Muscle layer of colon (tissue), 2 donors: ENCODE measurements at regions not wholly inside any gene's neighbourhood (a gene's known extent, or its start where the extent isn't known, plus 50 kb on each side); places are given as distances from the start of the nearest gene placed in this dataset.

Experiments
- H3K27ac ChIP-seq: one replicate; pipeline ENCODE4 v1.7.0; 2013; ENCODE audit warnings: low read depth, mild to moderate bottlenecking, low read length, moderate library complexity
- H3K27me3 ChIP-seq, 2 donors: one replicate each; pipeline ENCODE4 v1.7.0; 2013; ENCODE audit warnings: low read length in 2 of 2, mild to moderate bottlenecking in 2 of 2; ENCODE audit not compliant: insufficient read depth in 2 of 2, control insufficient read depth in 1 of 2
- H3K36me3 ChIP-seq: one replicate; pipeline ENCODE4 v1.7.0; 2013; ENCODE audit warnings: mild to moderate bottlenecking, low read length; ENCODE audit not compliant: insufficient read depth
- H3K4me1 ChIP-seq: one replicate; pipeline ENCODE4 v1.7.0; 2013; ENCODE audit warnings: mild to moderate bottlenecking, low read length; ENCODE audit not compliant: insufficient read depth
- H3K4me3 ChIP-seq, 2 donors: one replicate each; pipeline ENCODE4 v1.7.0; 2013; ENCODE audit warnings: low read length in 2 of 2, low read depth in 1 of 2, mild to moderate bottlenecking in 1 of 2, moderate library complexity in 1 of 2
- H3K9ac ChIP-seq: one replicate; pipeline ENCODE4 v1.7.0; 2013; ENCODE audit warnings: low read length
- H3K9me3 ChIP-seq: one replicate; pipeline ENCODE4 v1.7.0; 2013; ENCODE audit warnings: mild to moderate bottlenecking, low read length
- donor health status: abdominal sarcoma.
- donor health status: Adenocarcinoma of cecum.

DNA sequence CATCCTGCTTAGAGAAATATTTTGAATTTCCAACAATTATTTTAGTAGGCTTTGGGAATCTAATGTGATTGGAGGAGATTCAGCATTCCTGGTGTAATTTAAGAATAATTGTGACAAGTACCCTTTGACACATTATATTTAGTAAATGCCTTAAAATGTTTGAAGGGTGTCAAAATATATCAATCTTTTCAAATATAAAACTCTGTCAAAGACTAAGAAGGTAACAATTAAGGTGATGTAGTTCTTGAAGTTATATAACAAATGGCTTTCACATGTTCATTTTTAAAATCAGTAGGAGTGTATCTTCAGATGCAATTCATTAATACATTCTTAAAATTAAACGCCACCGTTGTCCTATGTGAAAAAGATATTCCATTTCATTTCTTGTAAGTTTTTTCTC lies 1977.1 kb upstream of the CDH9 start:
- Histone ChIP-seq H3K9ac (no peak overlapping the region), H3K36me3 (no peaks in the 10 kb centered on the region), H3K4me1 (no peaks in the 10 kb centered on the region), H3K4me3 (no peak overlapping the region), H3K27ac (no peak overlapping the region), H3K9me3 (no peaks in the 10 kb centered on the region), H3K27me3 (no peaks in the 10 kb centered on the region)

DNA sequence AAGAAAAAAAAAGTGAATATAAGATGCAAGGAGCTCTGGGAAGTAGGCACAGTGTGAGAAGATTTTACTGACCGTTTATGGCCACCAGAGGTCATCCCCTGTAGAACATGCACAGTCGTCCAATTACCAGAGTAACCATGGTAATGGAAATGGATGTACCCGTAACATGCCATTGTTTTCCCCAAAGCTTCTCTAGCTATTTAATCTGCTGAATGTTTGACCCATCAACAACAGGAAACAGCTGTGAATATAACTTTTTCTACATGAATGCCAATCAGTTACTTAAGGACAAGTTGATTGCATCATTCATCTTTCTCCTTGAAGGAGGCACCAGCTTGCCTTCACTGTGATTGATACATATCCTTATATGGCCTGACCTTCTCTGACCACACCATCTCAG lies 1967.0 kb upstream of the CDH9 start:
- Histone ChIP-seq H3K27ac (no peak overlapping the region), H3K9ac (no peak overlapping the region), H3K27me3 (no peaks in the 10 kb centered on the region)

DNA sequence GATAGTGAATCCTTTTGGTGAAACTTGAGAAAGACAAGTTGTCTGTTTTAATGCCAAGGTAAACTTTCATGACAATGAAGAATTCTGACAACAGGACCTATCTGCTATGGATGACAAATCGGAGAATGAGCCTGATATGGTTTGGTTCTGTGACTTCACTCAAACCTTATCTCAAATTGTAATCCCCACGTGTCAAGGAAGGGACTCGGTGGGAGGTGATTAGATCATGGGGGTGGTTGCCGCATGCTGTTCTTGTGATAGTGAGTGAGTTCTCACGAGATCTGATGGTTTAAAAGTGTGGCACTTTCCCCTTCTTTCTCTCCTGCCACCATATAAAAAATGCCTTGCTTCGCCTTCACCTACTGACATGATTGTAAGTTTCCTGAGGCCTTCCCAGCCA lies 1964.1 kb upstream of the CDH9 start:
- H3K27ac ChIP-seq, result no peak overlapping the region
- no peaks in the 10 kb centered on the region for H3K27me3 ChIP-seq
- no peaks in the 10 kb centered on the region for H3K36me3 ChIP-seq
- H3K4me1 ChIP-seq, result no peaks in the 10 kb centered on the region
- no peaks in the 10 kb centered on the region for H3K9me3 ChIP-seq
- H3K4me3 ChIP-seq, result no peak overlapping the region
- no peak overlapping the region for H3K9ac ChIP-seq

More for the DNA sequence above, 1967.0 kb upstream of the CDH9 start:
- H3K36me3 ChIP-seq, result no peaks in the 10 kb centered on the region
- H3K4me3 ChIP-seq, result no peak overlapping the region
- no peaks in the 10 kb centered on the region for H3K4me1 ChIP-seq
- H3K9me3 ChIP-seq, result no peaks in the 10 kb centered on the region

DNA sequence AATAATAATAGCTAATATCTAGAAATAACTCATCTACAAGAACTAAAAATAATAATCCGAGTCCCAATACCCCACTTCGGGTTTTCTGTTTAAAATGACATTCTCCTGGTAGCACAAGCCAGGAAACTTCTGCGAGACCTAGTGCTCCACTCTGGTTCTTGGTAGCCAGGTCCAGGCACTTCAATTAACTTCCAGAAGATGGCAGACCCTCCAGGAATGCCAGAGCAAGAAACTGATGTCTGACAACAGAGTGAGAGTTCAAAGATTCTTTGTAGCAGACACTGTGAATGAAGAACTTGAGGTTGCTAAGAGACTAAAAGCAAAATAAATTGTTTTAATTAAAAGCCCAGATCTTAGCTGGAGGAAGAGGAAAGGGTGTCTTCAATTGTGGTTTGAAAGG lies 1963.3 kb upstream of the CDH9 start:
- Histone ChIP-seq H3K36me3 (no peaks in the 10 kb centered on the region), H3K27ac (no peak overlapping the region), H3K9ac (no peak overlapping the region), H3K9me3 (no peaks in the 10 kb centered on the region), H3K27me3 (no peaks in the 10 kb centered on the region), H3K4me1 (no peaks in the 10 kb centered on the region), H3K4me3 (no peak overlapping the region)

GRCh38 chr5:28984639-28985038 lies 1946.3 kb upstream of the CDH9 start:
- Histone ChIP-seq H3K9ac (no peak overlapping the region), H3K36me3 (no peaks in the 10 kb centered on the region), H3K27me3 (no peaks in the 10 kb centered on the region), H3K27ac (no peak overlapping the region), H3K9me3 (no peaks in the 10 kb centered on the region), H3K4me1 (no peaks in the 10 kb centered on the region), H3K4me3 (no peak overlapping the region)

- Histone ChIP-seq H3K27ac (no peak overlapping the region), H3K27me3 (no peaks in the 10 kb centered on the region), H3K4me3 (no peak overlapping the region), H3K9me3 (no peaks in the 10 kb centered on the region), H3K9ac (no peak overlapping the region), H3K36me3 (no peaks in the 10 kb centered on the region), H3K4me1 (no peaks in the 10 kb centered on the region)
These were observed 1937.1 kb upstream of the CDH9 start for GRCh38 chr5:28975508-28975907.

- Histone ChIP-seq H3K36me3 (no peaks in the 10 kb centered on the region), H3K9ac (no peak overlapping the region), H3K9me3 (no peaks in the 10 kb centered on the region), H3K4me1 (no peaks in the 10 kb centered on the region), H3K27me3 (no peaks in the 10 kb centered on the region), H3K4me3 (no peak overlapping the region), H3K27ac (no peak overlapping the region)
These were observed 1929.5 kb upstream of the CDH9 start for GRCh38 chr5:28967848-28968247.

- no peak overlapping the region for H3K4me3 ChIP-seq
- no peaks in the 10 kb centered on the region for H3K27me3 ChIP-seq
- H3K9ac ChIP-seq, result no peak overlapping the region
- H3K27ac ChIP-seq, result no peak overlapping the region
- H3K4me1 ChIP-seq, result no peaks in the 10 kb centered on the region
- H3K9me3 ChIP-seq, result no peaks in the 10 kb centered on the region
- no peaks in the 10 kb centered on the region for H3K36me3 ChIP-seq
These were observed 1923.4 kb upstream of the CDH9 start for GRCh38 chr5:28961816-28962215.

DNA sequence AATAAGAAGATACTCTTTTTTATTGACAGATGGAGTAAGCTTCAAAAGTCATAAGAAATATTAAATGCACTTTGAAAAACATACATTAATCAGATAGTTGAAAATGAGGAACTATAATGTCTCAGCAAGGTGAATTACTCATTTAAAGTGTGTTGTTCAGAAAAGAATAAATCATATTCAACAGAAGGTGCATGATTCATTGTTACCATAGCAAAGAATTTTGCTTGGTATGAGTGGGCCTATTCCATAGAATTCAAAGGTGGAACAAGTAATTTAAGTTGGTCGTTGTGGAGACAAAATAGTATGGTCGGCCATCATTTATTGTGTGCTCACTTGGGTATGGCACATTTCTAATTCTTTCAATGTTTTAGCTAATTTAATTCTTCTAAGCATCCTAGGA lies 1920.2 kb upstream of the CDH9 start:
- Histone ChIP-seq H3K27me3 (no peaks in the 10 kb centered on the region), H3K36me3 (no peaks in the 10 kb centered on the region), H3K9ac (no peak overlapping the region), H3K27ac (no peak overlapping the region), H3K4me1 (no peaks in the 10 kb centered on the region), H3K9me3 (no peaks in the 10 kb centered on the region), H3K4me3 (no peak overlapping the region)

GRCh38 chr5:28957450-28957849 lies 1919.1 kb upstream of the CDH9 start:
- no peak overlapping the region for H3K9ac ChIP-seq
- H3K4me3 ChIP-seq, result no peak overlapping the region
- H3K27ac ChIP-seq, result no peak overlapping the region
- H3K4me1 ChIP-seq, result no peaks in the 10 kb centered on the region
- no peaks in the 10 kb centered on the region for H3K9me3 ChIP-seq
- H3K27me3 ChIP-seq, result no peaks in the 10 kb centered on the region
- no peaks in the 10 kb centered on the region for H3K36me3 ChIP-seq

DNA sequence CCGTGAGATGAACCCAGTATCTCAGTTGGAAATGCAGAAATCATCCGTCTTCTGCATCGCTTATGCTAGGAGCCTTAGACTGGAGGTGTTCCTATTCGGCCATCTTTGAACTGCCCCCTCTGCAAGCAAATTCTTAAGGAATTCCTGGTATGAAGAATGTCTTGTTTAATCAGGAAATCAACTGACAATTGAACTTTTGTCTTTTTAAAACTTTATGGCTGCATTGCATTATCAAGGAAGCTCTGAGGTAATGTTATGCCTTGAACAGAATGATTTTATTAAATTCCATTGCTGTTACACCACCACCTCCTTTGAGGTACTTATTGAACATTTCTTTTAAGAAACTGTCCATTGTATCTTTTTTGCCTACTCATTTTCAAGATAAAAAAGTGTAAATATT lies 1915.7 kb upstream of the CDH9 start:
- Histone ChIP-seq H3K27ac (no peak overlapping the region), H3K9me3 (no peaks in the 10 kb centered on the region), H3K9ac (no peak overlapping the region), H3K4me1 (no peaks in the 10 kb centered on the region), H3K4me3 (no peak overlapping the region), H3K36me3 (no peaks in the 10 kb centered on the region), H3K27me3 (no peaks in the 10 kb centered on the region)

GRCh38 chr5:28947865-28948264 lies 1909.5 kb upstream of the CDH9 start:
- H3K27ac ChIP-seq, result no peak overlapping the region
- no peak overlapping the region for H3K4me3 ChIP-seq
- H3K27me3 ChIP-seq, result no peaks in the 10 kb centered on the region
- H3K9me3 ChIP-seq, result no peaks in the 10 kb centered on the region
- no peak overlapping the region for H3K9ac ChIP-seq
- H3K36me3 ChIP-seq, result no peaks in the 10 kb centered on the region
- H3K4me1 ChIP-seq, result no peaks in the 10 kb centered on the region
